NCI-H1105 (cell line): ENCODE measurements at regions not wholly inside any gene's neighbourhood (a gene's known extent, or its start where the extent isn't known, plus 50 kb on each side); places are given as distances from the start of the nearest gene placed in this dataset.
"Not testable (repeated sequence)": the region's sequence is repeated elsewhere in the genome, so short reads cannot be mapped to it uniquely, and the experiment has no call there.

Experiments
- DNase-seq: peaks from one replicate; lab custom pipeline; 2025; lab: John Stamatoyannopoulos, UW

DNA sequence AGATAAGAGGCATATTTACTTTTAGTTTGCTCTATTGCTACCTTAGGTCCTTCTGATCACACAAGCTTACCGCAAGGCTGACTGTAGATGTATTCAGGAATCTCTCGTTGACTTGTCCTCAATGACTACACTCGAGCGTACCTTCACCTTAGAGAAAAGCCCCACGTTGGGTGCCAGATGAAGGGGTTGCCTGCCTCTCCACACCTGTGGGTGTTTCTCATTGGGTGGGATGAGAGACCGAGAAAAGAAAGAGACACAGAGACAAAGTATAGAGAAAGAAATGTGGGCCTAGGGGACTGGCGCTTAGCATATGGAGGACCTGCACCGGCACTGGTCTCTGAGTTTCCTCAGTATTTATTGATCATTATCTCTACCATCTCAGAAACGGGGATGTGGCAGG is 51.8 kb downstream of the ASCL4 start:
- no peak for DNase-seq

DNA sequence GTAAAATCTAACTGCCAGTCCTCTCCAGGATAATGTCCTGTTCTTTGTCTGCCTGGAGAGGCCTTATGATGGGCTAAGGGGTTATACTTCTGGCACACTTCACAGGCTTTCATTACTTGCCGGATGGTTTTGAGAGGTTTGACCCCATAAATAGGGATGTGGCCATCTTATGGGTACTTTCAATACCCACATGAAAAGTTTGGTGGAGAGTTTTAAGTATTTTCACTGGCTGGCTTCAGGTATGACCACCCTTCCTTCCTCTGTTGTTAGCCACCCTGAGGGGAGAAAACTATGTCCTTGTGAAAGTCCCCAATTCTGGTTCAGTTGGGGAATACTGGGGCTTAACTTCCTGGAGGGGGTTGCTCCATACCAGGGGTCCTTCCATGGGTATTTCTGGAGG is 54.8 kb downstream of the ASCL4 start:
- no peak for DNase-seq

GRCh38 chr12:107832441-107832840 is 57.9 kb downstream of the ASCL4 start:
- no peak for DNase-seq

GRCh38 chr12:107840186-107840585 is 65.7 kb downstream of the ASCL4 start:
- no peak for DNase-seq

- DNase-seq = no peak
Observed at GRCh38 chr12:107843351-107844311, 69.1 kb downstream of the ASCL4 start.

- DNase-seq = peak; percentile 18
Observed at GRCh38 chr12:107844312-107844921, 69.9 kb downstream of the ASCL4 start.

GRCh38 chr12:107845226-107845979 is 70.9 kb downstream of the ASCL4 start:
- DNase-seq = no peak

GRCh38 chr12:107845980-107846659 is 71.6 kb downstream of the ASCL4 start:
- DNase-seq = no peak

DNA sequence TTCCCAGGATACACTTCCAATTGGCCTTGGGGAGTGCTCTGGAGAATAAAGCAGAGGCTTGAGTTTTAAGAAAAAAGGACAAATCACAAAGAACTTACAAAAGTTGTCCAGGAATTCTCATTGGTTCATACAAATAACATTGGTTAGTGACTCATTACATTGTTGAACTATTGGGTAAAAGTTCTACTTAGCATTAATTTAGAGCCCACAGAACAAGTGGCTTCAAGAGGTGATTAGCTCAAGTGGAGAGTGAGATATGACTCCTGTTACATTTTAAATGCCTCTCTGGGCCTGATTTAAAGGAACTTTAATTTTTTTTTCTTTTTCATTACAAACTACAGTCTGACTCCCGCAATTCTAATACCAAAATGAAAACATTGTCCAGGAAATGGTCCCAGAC is 72.9 kb downstream of the ASCL4 start:
- peak; percentile 29 for DNase-seq

DNA sequence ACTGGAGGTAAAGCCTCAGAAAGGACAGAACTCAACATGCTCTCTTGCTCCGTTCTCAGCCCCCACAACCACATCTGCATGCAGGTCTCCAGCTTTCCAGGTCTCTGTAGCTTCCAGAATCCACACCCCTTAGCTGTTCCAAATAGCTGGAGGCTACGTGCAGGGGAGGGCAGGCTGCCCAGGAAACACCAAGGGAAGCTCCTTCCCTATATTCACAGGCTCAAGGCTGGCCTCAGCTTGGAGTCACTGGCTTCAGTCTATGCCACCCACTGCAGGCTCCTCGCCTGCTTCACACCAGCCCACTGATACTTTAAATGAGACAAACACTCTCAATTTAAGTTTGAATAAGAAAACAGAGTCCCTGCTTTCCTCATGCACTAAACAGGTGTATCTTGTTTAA is 73.3 kb downstream of the ASCL4 start:
- DNase-seq = peak; percentile 23

- DNase-seq = no peak
Observed at GRCh38 chr12:107853479-107853878, 79.0 kb downstream of the ASCL4 start.

- no peak for DNase-seq
Observed at GRCh38 chr12:107855471-107855870, 81.0 kb downstream of the ASCL4 start.

DNA sequence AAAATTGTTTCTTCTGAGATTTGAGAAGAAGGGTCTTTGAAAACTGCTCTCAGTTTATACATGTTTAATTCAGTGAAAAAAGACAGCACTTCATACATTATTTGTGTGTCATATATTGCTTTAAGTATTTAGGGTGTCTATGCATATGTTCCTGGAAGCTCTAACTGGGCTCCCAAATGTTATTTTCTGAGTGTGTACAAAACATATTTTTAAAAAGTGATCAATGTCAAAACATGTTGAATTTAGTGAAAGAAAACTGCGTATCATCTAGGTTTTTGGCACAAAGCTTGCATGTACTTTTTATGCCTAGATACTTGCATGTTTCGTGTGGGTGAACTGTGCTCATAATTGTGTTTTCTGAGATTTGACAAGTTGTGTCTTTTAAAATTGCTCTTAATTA is 81.6 kb downstream of the ASCL4 start:
- no peak for DNase-seq

DNA sequence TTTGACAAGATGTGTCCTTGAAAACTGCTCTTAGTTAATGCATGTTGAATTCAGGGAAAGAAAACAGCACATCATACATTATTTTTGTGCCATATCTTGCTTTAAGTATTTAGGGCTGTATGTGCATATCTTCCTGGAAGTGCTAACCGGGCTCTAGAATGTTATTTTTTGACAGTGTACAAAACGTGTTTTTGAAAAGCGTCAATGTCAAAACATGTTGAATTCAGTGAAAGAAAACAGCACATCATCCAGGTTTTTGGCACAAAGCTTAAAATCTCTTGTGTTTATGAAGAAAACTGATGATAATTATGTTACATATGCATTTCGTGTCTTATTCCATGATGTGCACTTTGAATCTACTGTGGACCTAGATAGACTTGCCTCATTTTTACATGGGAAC is 82.7 kb downstream of the ASCL4 start:
- no peak for DNase-seq

- DNase-seq = no peak
Observed at GRCh38 chr12:107859367-107859766, 84.9 kb downstream of the ASCL4 start.

DNA sequence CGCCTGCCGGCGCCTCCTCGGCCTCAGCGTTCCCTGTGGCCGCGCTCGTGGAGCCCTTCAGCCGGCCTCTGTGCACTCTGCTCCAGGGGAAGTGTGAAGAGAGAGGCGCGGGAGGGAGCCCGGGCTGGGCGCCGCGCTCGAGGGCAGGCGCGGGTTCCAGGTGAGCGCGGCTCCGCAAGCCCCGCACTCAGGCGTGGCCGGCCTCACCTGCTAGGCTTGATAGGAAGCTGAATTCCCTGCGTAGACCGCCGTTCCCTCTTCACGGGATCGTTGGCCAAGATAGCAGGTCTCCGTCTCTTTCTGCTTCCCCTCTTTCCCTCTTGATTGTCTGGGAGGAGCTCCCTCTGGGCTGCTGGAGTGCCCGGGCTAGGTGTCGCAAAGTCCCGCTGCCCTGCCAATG is 89.7 kb downstream of the ASCL4 start:
- DNase-seq = peak; percentile 28

DNA sequence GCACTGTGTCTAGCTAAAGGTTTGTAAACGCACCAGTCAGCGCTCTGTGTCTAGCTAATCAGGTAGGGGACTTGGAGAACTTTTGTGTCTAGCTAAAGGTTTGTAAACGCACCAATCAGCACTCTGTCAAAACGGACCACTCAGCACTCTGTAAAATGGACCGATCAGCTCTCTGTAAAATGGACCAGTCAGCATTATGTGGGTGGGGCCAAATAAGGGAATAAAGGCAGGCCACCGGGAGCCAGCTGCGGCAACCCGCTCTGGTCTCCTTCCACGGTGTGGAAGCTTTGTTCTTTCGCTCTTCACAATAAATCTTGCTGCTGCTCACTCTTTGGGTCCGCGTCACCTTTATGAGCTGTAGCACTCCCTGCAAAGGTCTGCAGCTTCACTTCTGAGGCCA is 90.2 kb downstream of the ASCL4 start:
- not testable (repeated sequence) for DNase-seq

GRCh38 chr12:107873223-107873622 is 98.7 kb downstream of the ASCL4 start:
- no peak for DNase-seq

DNA sequence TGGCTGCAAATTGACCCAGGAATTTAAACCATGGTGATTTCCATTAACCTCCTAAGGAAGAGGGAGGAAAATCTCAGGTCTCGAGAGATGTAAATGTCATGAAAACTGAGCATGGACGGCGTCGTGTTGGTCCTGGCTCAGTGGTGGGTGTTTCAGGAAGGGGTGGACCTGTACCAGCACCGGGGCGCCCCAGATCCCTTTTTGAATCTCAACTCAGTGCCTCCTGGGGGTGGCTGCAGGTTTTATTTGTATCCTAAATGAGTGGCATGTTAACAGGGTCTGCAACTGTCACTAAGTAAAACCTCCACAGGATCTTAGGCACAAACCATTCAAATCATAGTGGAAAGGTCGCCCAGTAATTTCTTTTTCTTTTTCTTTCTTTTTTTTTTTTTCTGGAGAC is 101.3 kb downstream of the ASCL4 start:
- no peak for DNase-seq

DNA sequence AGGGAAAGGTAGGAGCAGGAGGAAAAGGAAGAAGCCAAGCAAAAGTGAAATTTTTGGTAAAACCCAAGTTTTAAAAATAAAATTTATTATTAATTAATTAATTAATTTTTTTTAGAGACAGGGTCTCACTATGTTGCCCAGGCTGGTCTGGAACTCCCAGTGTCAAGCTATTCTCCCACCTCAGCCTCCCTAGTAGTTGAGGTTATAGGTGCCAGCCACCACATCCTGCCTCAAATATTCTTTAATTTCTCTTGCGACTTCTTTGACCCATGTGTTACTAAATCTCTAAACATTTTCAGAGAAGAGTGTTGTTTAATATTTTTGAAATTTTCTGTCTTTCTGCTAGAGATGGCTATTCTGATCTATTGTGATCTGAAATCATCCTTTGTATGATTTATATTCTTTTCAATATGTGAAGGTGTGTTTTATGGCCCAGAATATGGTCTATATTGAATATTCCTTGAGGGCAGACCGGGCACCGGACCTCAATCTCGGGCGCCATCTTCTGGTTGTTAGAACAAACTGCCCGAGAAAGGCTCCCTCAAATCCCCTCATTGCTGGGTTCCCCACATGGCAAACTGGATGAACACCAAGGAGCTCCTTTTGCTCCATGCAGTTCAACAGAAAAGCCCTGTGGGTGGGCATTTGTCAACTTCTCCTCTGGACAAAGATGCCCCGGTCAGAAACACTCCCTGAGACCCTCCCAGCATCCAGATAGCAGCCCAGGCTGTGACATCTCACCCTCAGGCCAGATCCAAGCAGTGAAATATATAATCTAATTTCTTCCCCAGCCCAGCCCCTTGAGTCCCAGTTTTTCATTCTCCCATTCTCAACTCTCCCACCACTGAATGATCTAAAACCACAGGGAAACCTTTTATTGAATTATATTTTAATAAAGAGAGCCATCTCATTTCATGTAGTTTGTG is 110.5 kb downstream of the ASCL4 start:
- peak; percentile 60 for DNase-seq

- DNase-seq = no peak
Observed at GRCh38 chr12:107888789-107889188, 114.3 kb downstream of the ASCL4 start.
